H1 (cell line): ENCODE measurements at regions not wholly inside any gene's neighbourhood (a gene's known extent, or its start where the extent isn't known, plus 50 kb on each side); places are given as distances from the start of the nearest gene placed in this dataset.
A peak's percentile ranks its signal among the peaks of the same experiment; 100 is the strongest.

Experiments used
- ASH2L ChIP-seq: fragments of 200-600, 300-600 bp; sonication (generic); IDR thresholded peaks from one replicate; pipeline ENCODE4 v1.7.1; 2017; ENCODE audit warnings: low read length
- CHD7 ChIP-seq: fragments of 300-600 bp; sonication (generic); IDR thresholded peaks from 2 replicates; pipeline ENCODE4 v1.7.1; 2012; ENCODE audit warnings: low read length, moderate library complexity, mild to moderate bottlenecking, inconsistent platforms; ENCODE audit not compliant: insufficient replicate concordance
- TAF7 ChIP-seq: optimal IDR thresholded peaks from 2 replicates; pipeline ENCODE3; 2011; ENCODE audit warnings: low read depth, mild to moderate bottlenecking, inconsistent platforms, low read length, moderate library complexity, borderline replicate concordance

DNA sequence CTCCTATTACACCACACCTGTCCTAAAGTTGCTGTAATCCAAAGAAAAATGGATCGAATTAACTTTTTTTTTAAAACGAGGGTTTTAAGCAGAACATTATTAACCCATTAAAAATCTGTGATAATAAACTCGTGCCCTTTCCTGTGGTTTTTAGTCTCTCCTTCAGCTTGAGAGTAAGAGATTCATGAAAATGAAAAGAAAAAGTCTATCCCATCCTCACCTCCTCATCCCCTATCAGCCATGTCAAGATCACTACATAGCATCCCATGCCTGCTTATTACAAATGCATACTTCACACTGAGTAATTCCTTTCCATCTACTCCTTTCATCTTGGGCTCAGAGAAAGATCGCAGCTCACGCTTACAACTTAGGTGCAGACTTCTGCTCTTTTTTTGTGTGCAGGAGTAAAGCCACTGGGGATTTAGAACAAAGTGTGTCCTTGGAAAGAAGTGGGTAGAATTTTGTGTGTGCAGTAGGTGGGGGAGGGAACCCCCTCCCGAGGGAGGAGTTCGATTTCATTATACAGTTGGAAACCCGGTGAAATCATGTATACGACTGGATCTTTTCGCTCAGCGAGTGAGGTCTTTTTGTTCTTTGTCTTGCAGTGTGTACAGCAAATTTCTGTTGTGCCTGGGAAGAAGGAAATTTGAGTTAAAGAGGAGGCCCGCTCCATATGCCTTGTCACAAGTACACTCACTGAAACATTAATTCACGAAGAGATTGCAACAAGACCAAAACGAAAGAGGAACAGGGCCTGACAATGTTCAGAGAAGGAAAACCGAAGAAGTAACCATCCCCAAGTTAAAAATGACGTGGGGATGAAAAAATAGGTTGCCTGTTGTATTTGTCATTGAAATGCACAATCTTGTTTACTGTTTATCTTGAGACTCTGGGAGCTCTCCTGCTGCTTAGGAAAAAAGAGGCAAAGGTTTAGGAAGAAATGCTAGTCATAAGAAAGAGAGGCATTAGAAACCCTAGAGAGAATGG, 146.5 kb upstream of the ZNF217 start (continued):
- TF ChIP-seq CHD7, result peak; percentile 66
- peak; percentile 44 for TF ChIP-seq ASH2L
- TF ChIP-seq TAF7, result peak; percentile 25
